A549 (cell line): ENCODE measurements at regions not wholly inside any gene's neighbourhood (a gene's known extent, or its start where the extent isn't known, plus 50 kb on each side); places are given as distances from the start of the nearest gene placed in this dataset.

ENCODE experiments used
- ATAC-seq, 2 experiments: fragments of 200-7000 bp in 1 of 2; fragments of >200 bp in 1 of 2; cut with Nextera tagmentation in 1 of 2; cut with Tn5 transposase in 1 of 2; 3 replicates each; pipeline versions ENCODE4 v1.8.0 to v1.9.1; 2018 to 2020; ENCODE audit warnings: mild to moderate bottlenecking in 1 of 2, moderate library complexity in 1 of 2
- CTCF ChIA-PET: fragments of 300-600 bp; sonication (Branson Sonifier 250); formaldehyde crosslinking; extraction: SDS; loops from one replicate; lab custom pipeline; 2021; ENCODE audit warnings: antibody characterized with exemption, inconsistent platforms; lab: Yijun Ruan, JAX
- POLR2A ChIA-PET: fragments of 350-600 bp; formaldehyde crosslinking; extraction: SDS; loops from one replicate; lab custom pipeline; 2021; ENCODE audit warnings: antibody characterized with exemption, inconsistent platforms; lab: Yijun Ruan, JAX
- DNase-seq, 2 experiments: peaks; one replicate each; pipeline versions ENCODE4 v3.0.0 to v3.0.0-alpha.2; 2011 to 2016; ENCODE audit warnings: low read depth in 1 of 2, low spot score in 1 of 2
- FAIRE-seq: peaks from 2 replicates; lab custom pipeline; 2011; peaks lifted over from hg19 to GRCh38; lab: Jason Lieb, UNC
- H3K27ac ChIP-seq, 2 experiments: fragments of >200 bp; sonication (Bioruptor Twin); formaldehyde crosslinking; 3 replicates each; pipeline ENCODE4 v1.5.1; 2016 to 2017
- H3K4me1 ChIP-seq: fragments of >200 bp; sonication (Bioruptor Twin); formaldehyde crosslinking; 3 replicates; pipeline ENCODE4 v1.6.1; 2016
- H3K4me2 ChIP-seq: fragments of >200 bp; sonication (Bioruptor Twin); formaldehyde crosslinking; 3 replicates; pipeline ENCODE4 v1.6.1; 2016
- H3K4me3 ChIP-seq: fragments of >200 bp; sonication (Bioruptor Twin); formaldehyde crosslinking; 3 replicates; pipeline ENCODE4 v1.5.1; 2016
- H3K9me3 ChIP-seq: fragments of >200 bp; sonication (Bioruptor Twin); formaldehyde crosslinking; 3 replicates; pipeline ENCODE4 v1.6.1; 2016
- ATOH8 ChIP-seq: fragments of 250-450 bp; sonication (Bioruptor Pico); IDR thresholded peaks from 2 replicates; pipeline ENCODE4 v1.5.0; 2020; ENCODE audit warnings: low read depth, mild to moderate bottlenecking, moderate library complexity
- CBX2 ChIP-seq: fragments of 200-600 bp; sonication (generic); IDR thresholded peaks from 2 replicates; pipeline ENCODE4 v1.6.1; 2016; ENCODE audit warnings: low read depth, mild to moderate bottlenecking, borderline replicate concordance
- CTCF ChIP-seq: fragments of >200 bp; sonication (Bioruptor Twin); formaldehyde crosslinking; IDR thresholded peaks from 3 replicates; pipeline ENCODE4 v1.5.1; 2016
- E2F6 ChIP-seq: IDR thresholded peaks from 2 replicates; pipeline ENCODE4 v1.6.1; 2012; ENCODE audit warnings: low read depth, borderline replicate concordance
- ELK1 ChIP-seq: fragments of 150-350 bp; IDR thresholded peaks from 2 replicates; pipeline ENCODE4 v1.6.1; 2014; ENCODE audit warnings: low read depth, mild to moderate bottlenecking, low read length
- EP300 ChIP-seq, 2 experiments: fragments of >200 bp; sonication (Bioruptor Twin); formaldehyde crosslinking; IDR thresholded peaks; 2 replicates in 1 of 2; 3 replicates in 1 of 2; pipeline ENCODE4 v1.6.1; 2016 to 2017
- ESRRA ChIP-seq: fragments of 150-350 bp; IDR thresholded peaks from 2 replicates; pipeline ENCODE4 v1.6.1; 2014; ENCODE audit warnings: mild to moderate bottlenecking, low read length, borderline replicate concordance
- FOSB ChIP-seq: fragments of 250-450 bp; sonication (Bioruptor Pico); IDR thresholded peaks from 2 replicates; pipeline ENCODE4 v1.5.0; 2020; ENCODE audit warnings: mild to moderate bottlenecking, moderate library complexity
- FOSL2 ChIP-seq, 2 experiments: fragments of 450-650 bp in 1 of 2; fragments of >200 bp in 1 of 2; sonication (Bioruptor Twin) in 1 of 2; formaldehyde crosslinking; IDR thresholded peaks; 2 replicates each; pipeline versions ENCODE4 v1.5.0 to v1.6.1; 2016 to 2020; ENCODE audit warnings: mild to moderate bottlenecking in 1 of 2, moderate library complexity in 1 of 2
- FOXS1 ChIP-seq: fragments of 250-450 bp; sonication (Bioruptor Pico); IDR thresholded peaks from 2 replicates; pipeline ENCODE4 v1.5.0; 2020; ENCODE audit warnings: mild to moderate bottlenecking, moderate library complexity
- HDAC2 ChIP-seq: fragments of 200-600 bp; sonication (generic); IDR thresholded peaks from 2 replicates; pipeline ENCODE4 v1.6.1; 2016
- HOXA7 ChIP-seq: fragments of 250-450 bp; sonication (Bioruptor Pico); IDR thresholded peaks from 2 replicates; pipeline ENCODE4 v1.5.0; 2020; ENCODE audit warnings: mild to moderate bottlenecking, moderate library complexity
- HOXB5 ChIP-seq: fragments of 250-450 bp; sonication (Bioruptor Pico); IDR thresholded peaks from 2 replicates; pipeline ENCODE4 v1.5.0; 2020; ENCODE audit warnings: mild to moderate bottlenecking, moderate library complexity
- MAFK ChIP-seq: fragments of 450-650 bp; IDR thresholded peaks from 2 replicates; pipeline ENCODE4 v1.6.1; 2014; ENCODE audit not compliant: partially characterized antibody
- MAX ChIP-seq: IDR thresholded peaks from 2 replicates; pipeline ENCODE4 v1.6.1; 2012
- RARB ChIP-seq: fragments of 250-450 bp; sonication (Bioruptor Pico); IDR thresholded peaks from 2 replicates; pipeline ENCODE4 v1.8.0; 2021; ENCODE audit warnings: mild to moderate bottlenecking, moderate library complexity
- REST ChIP-seq: fragments of 200-600 bp; sonication (generic); IDR thresholded peaks from 2 replicates; pipeline ENCODE4 v1.6.1; 2016; ENCODE audit warnings: antibody characterized with exemption, mild to moderate bottlenecking, moderate library complexity
- TFCP2L1 ChIP-seq: fragments of 250-450 bp; sonication (Bioruptor Pico); IDR thresholded peaks from 2 replicates; pipeline ENCODE4 v1.5.0; 2021; ENCODE audit warnings: mild to moderate bottlenecking
- WGBS: methylation state at CpG from one replicate; pipeline ENCODE4 v1.1.6; 2017; ENCODE audit errors: missing lambda C conversion rate; 5-methylcytosine and 5-hydroxymethylcytosine counted together

- TF ChIP-seq E2F6 (no peak), FOXS1 (CRISPR knock-in tag) (no peak), HOXA7 (CRISPR knock-in tag) (no peak), ESRRA (no peak), TFCP2L1 (no peak), CBX2 (no peak), RARB (CRISPR knock-in tag) (no peak), ELK1 (no peak)
Observed at GRCh38 chr10:85036661-85037060, 708.3 kb downstream of the CCSER2 start (continued).

GRCh38 chr10:85039311-85039710 is 710.9 kb downstream of the CCSER2 start:
- CTCF ChIA-PET: no interaction called here
- peaks cover 6% of the 10 kb centered on the region; the same call in 2 of the 3 replicates for H3K9me3 ChIP-seq
- no peak for DNase-seq
- ATAC-seq: no peak
- 0% methylated on average over 1 of the region's 1 CpG for WGBS
- no peaks in the 10 kb centered on the region for H3K4me1 ChIP-seq
- no peak overlapping the region for H3K27ac ChIP-seq
- POLR2A ChIA-PET: no interaction called here
- TF ChIP-seq MAX (no peak), CTCF (no peak), HOXB5 (no peak), FOSB (CRISPR knock-in tag) (no peak), EP300 (IDR thresholded peaks at IDR 0.05) (no peak), ATOH8 (CRISPR knock-in tag) (no peak), MAFK (no peak), HDAC2 (no peak), REST (no peak), FOXS1 (CRISPR knock-in tag) (no peak), FOSL2 (IDR thresholded peaks at IDR 0.05) (no peak), FOSL2 (CRISPR knock-in tag; IDR thresholded peaks at IDR 0.05) (no peak)
- H3K4me3 ChIP-seq: no peak overlapping the region
- FAIRE-seq: no peak
- H3K4me2 ChIP-seq: no peak overlapping the region
